Parathyroid adenoma (tissue), 2 donors: ENCODE measurements at regions not wholly inside any gene's neighbourhood (a gene's known extent, or its start where the extent isn't known, plus 50 kb on each side); places are given as distances from the start of the nearest gene placed in this dataset.

Experiments used
- H2AFZ ChIP-seq: fragments of 300-600 bp; sonication (generic); one replicate; pipeline ENCODE4 v1.7.0; 2017; ENCODE audit warnings: antibody characterized with exemption, mild to moderate bottlenecking
- H3K27ac ChIP-seq: fragments of 300-600 bp; sonication (generic); one replicate; pipeline ENCODE4 v1.7.0; 2017
- H3K27me3 ChIP-seq: fragments of 300-600 bp; sonication (generic); one replicate; pipeline ENCODE4 v1.7.0; 2017; ENCODE audit warnings: low read length; ENCODE audit not compliant: control insufficient read depth, insufficient read depth
- H3K36me3 ChIP-seq: fragments of 300-600 bp; sonication (generic); one replicate; pipeline ENCODE4 v1.7.0; 2017; ENCODE audit warnings: low read length; ENCODE audit not compliant: control insufficient read depth, insufficient read depth
- H3K4me1 ChIP-seq: fragments of 300-600 bp; sonication (generic); one replicate; pipeline ENCODE4 v1.7.0; 2017; ENCODE audit warnings: control low read depth
- H3K4me2 ChIP-seq: fragments of 300-600 bp; sonication (generic); one replicate; pipeline ENCODE4 v1.7.0; 2017; ENCODE audit warnings: low read length
- H3K4me3 ChIP-seq: fragments of 300-600 bp; sonication (generic); one replicate; pipeline ENCODE4 v1.7.0; 2017; ENCODE audit warnings: low read depth, low read length
- H3K79me2 ChIP-seq: fragments of 300-600 bp; sonication (generic); one replicate; pipeline ENCODE4 v1.7.0; 2017; ENCODE audit warnings: control low read depth
- H3K9ac ChIP-seq: fragments of 300-600 bp; sonication (generic); one replicate; pipeline ENCODE4 v1.7.0; 2017; ENCODE audit warnings: mild to moderate bottlenecking
- H3K9me3 ChIP-seq: fragments of 300-600 bp; sonication (generic); one replicate; pipeline ENCODE4 v1.7.0; 2017; ENCODE audit warnings: low read length; ENCODE audit not compliant: control insufficient read depth
- CTCF ChIP-seq: fragments of 300-600 bp; sonication (generic); IDR thresholded peaks from one replicate; pipeline ENCODE4 v1.7.0; 2017; ENCODE audit warnings: antibody characterized with exemption, mild to moderate bottlenecking
- donor health status: primary hyperparathyroidism.

- H3K27ac ChIP-seq, result no peak overlapping the region
- H3K9me3 ChIP-seq, result no peaks in the 10 kb centered on the region
- no peaks in the 10 kb centered on the region for H3K27me3 ChIP-seq
- no peak overlapping the region for H3K4me3 ChIP-seq
- H2AFZ ChIP-seq, result no peak overlapping the region
- H3K4me1 ChIP-seq, result no peaks in the 10 kb centered on the region
- no peaks in the 10 kb centered on the region for H3K36me3 ChIP-seq
- H3K9ac ChIP-seq, result no peak overlapping the region
- no peak overlapping the region for H3K4me2 ChIP-seq
- H3K79me2 ChIP-seq, result no peaks in the 10 kb centered on the region
- TF ChIP-seq CTCF, result no peak
Observed at GRCh38 chr6:23212398-23212797, 643.0 kb downstream of the HDGFL1 start.

- Histone ChIP-seq H2AFZ (no peak overlapping the region), H3K79me2 (no peaks in the 10 kb centered on the region), H3K9me3 (no peaks in the 10 kb centered on the region), H3K4me3 (no peak overlapping the region), H3K4me1 (no peaks in the 10 kb centered on the region), H3K9ac (no peak overlapping the region), H3K27ac (no peak overlapping the region), H3K27me3 (no peaks in the 10 kb centered on the region), H3K36me3 (no peaks in the 10 kb centered on the region), H3K4me2 (no peak overlapping the region)
- no peak for TF ChIP-seq CTCF
Observed at GRCh38 chr6:23213193-23213592, 643.8 kb downstream of the HDGFL1 start.

GRCh38 chr6:23213651-23214050 lies 644.3 kb downstream of the HDGFL1 start:
- Histone ChIP-seq H3K4me3 (no peak overlapping the region), H3K9me3 (no peaks in the 10 kb centered on the region), H3K36me3 (no peaks in the 10 kb centered on the region), H2AFZ (no peak overlapping the region), H3K79me2 (no peaks in the 10 kb centered on the region), H3K4me1 (no peaks in the 10 kb centered on the region), H3K27me3 (no peaks in the 10 kb centered on the region), H3K9ac (no peak overlapping the region), H3K27ac (no peak overlapping the region), H3K4me2 (no peak overlapping the region)
- TF ChIP-seq CTCF, result no peak

GRCh38 chr6:23218751-23219150 lies 649.4 kb downstream of the HDGFL1 start:
- H3K4me2 ChIP-seq, result no peak overlapping the region
- H3K4me3 ChIP-seq, result no peak overlapping the region
- no peak for TF ChIP-seq CTCF
- H3K79me2 ChIP-seq, result no peaks in the 10 kb centered on the region
- no peaks in the 10 kb centered on the region for H3K27me3 ChIP-seq
- no peak overlapping the region for H3K9ac ChIP-seq
- H2AFZ ChIP-seq, result no peak overlapping the region
- H3K9me3 ChIP-seq, result no peaks in the 10 kb centered on the region
- H3K27ac ChIP-seq, result no peak overlapping the region
- H3K36me3 ChIP-seq, result no peaks in the 10 kb centered on the region
- H3K4me1 ChIP-seq, result no peaks in the 10 kb centered on the region

- Histone ChIP-seq H3K36me3 (no peaks in the 10 kb centered on the region), H3K79me2 (no peaks in the 10 kb centered on the region), H3K9me3 (no peaks in the 10 kb centered on the region), H3K4me1 (no peaks in the 10 kb centered on the region), H3K27ac (no peak overlapping the region), H2AFZ (no peak overlapping the region), H3K27me3 (no peaks in the 10 kb centered on the region), H3K9ac (no peak overlapping the region), H3K4me3 (no peak overlapping the region), H3K4me2 (no peak overlapping the region)
- TF ChIP-seq CTCF, result no peak
Observed at GRCh38 chr6:23222724-23223123, 653.4 kb downstream of the HDGFL1 start.
